OCI-LY7 (cell line): ENCODE measurements at regions not wholly inside any gene's neighbourhood (a gene's known extent, or its start where the extent isn't known, plus 50 kb on each side); places are given as distances from the start of the nearest gene placed in this dataset.
"Not testable (repeated sequence)": the region's sequence is repeated elsewhere in the genome, so short reads cannot be mapped to it uniquely, and the experiment has no call there.

ENCODE experiments used
- BruUV-seq: library from RNA; stranded (reverse); fragments of 400-500 nt; replicated peaks from 2 replicates; lab custom pipeline; 2021; lab: Mats Ljungman, UMichigan
- CTCF ChIA-PET: fragments of 300-600 bp; sonication (Branson Sonifier 250); formaldehyde crosslinking; loops from one replicate; lab custom pipeline; 2022; ENCODE audit warnings: antibody characterized with exemption; ENCODE audit not compliant: unreplicated experiment; lab: Charles Lee
- POLR2A ChIA-PET: fragments of 300-600 bp; sonication (Branson Sonifier 250); formaldehyde crosslinking; loops from one replicate; lab custom pipeline; 2022; ENCODE audit warnings: antibody characterized with exemption; lab: Charles Lee
- DNase-seq: peaks from one replicate; pipeline ENCODE4 v3.0.0-alpha.2; 2015; ENCODE audit warnings: low spot score
- H2AFZ ChIP-seq: fragments of 200-600 bp; sonication (generic), shearing (Covaris generic); 2 replicates; pipeline ENCODE4 v1.6.1; 2014; ENCODE audit warnings: mild to moderate bottlenecking, antibody characterized with exemption, low read length, moderate library complexity
- H3K27ac ChIP-seq: fragments of 200-600 bp; sonication (generic); 2 replicates; pipeline ENCODE4 v1.5.1; 2014; ENCODE audit warnings: mixed run types, low read depth, mild to moderate bottlenecking, moderate library complexity, low read length, inconsistent platforms; ENCODE audit not compliant: poor library complexity, severe bottlenecking
- H3K36me3 ChIP-seq: fragments of 200-600 bp; sonication (generic); 2 replicates; pipeline ENCODE4 v1.6.1; 2014; ENCODE audit warnings: mild to moderate bottlenecking, antibody characterized with exemption, low read length, moderate library complexity, mixed read lengths; ENCODE audit not compliant: insufficient read depth
- H3K4me1 ChIP-seq: fragments of 200-600 bp; sonication (generic); 2 replicates; pipeline ENCODE4 v1.5.1; 2014; ENCODE audit warnings: mild to moderate bottlenecking, low read length; ENCODE audit not compliant: insufficient read depth, poor library complexity, severe bottlenecking
- H3K4me2 ChIP-seq: fragments of 200-600 bp; sonication (generic); 2 replicates; pipeline ENCODE4 v1.6.1; 2014; ENCODE audit warnings: mild to moderate bottlenecking, low read length
- H3K4me3 ChIP-seq: fragments of 200-600 bp; sonication (generic); 2 replicates; pipeline ENCODE4 v1.5.1; 2014; ENCODE audit warnings: mild to moderate bottlenecking, low read depth, low read length; ENCODE audit not compliant: poor library complexity, severe bottlenecking
- H3K79me2 ChIP-seq: fragments of 200-600 bp; sonication (generic); 2 replicates; pipeline ENCODE4 v1.6.1; 2016; ENCODE audit warnings: low read depth, mild to moderate bottlenecking, low read length, moderate library complexity, mixed read lengths; ENCODE audit not compliant: insufficient read depth
- H3K9me2 ChIP-seq: fragments of 200-600 bp; sonication (generic); 2 replicates; pipeline ENCODE4 v1.6.1; 2016; ENCODE audit warnings: mild to moderate bottlenecking, low read length, mixed read lengths; ENCODE audit not compliant: insufficient read depth
- H3K9me3 ChIP-seq: fragments of 200-600 bp; sonication (generic); 2 replicates; pipeline ENCODE4 v1.6.1; 2014; ENCODE audit warnings: mild to moderate bottlenecking, mixed run types, low read length, mixed read lengths
- H4K20me1 ChIP-seq: fragments of 200-600 bp; sonication (generic); 2 replicates; pipeline ENCODE4 v1.6.1; 2014; ENCODE audit warnings: mild to moderate bottlenecking, antibody characterized with exemption, low read length, moderate library complexity, mixed read lengths; ENCODE audit not compliant: insufficient read depth
- EZH2phosphoT487 ChIP-seq: fragments of 200-600 bp; sonication (generic); IDR thresholded peaks from 2 replicates; pipeline ENCODE4 v1.6.1; 2018; ENCODE audit warnings: low read depth, borderline replicate concordance, mild to moderate bottlenecking, mixed run types, antibody characterized with exemption, low read length, moderate library complexity, mixed read lengths
- intact Hi-C: fragments of 100-400 bp; cut with micrococcal nuclease; formaldehyde crosslinking; loops from one replicate; pipeline ENCODE4 v1.10.0; 2022; ENCODE audit not compliant: unreplicated experiment
- TF ChIP-seq, protein P1 (sequence below): fragments of 200-600 bp; sonication (generic); conservative IDR thresholded peaks from 2 replicates; pipeline ENCODE4 v1.5.1; 2014; ENCODE audit warnings: mild to moderate bottlenecking, antibody characterized with exemption, low read length, moderate library complexity, mixed read lengths

DNA sequence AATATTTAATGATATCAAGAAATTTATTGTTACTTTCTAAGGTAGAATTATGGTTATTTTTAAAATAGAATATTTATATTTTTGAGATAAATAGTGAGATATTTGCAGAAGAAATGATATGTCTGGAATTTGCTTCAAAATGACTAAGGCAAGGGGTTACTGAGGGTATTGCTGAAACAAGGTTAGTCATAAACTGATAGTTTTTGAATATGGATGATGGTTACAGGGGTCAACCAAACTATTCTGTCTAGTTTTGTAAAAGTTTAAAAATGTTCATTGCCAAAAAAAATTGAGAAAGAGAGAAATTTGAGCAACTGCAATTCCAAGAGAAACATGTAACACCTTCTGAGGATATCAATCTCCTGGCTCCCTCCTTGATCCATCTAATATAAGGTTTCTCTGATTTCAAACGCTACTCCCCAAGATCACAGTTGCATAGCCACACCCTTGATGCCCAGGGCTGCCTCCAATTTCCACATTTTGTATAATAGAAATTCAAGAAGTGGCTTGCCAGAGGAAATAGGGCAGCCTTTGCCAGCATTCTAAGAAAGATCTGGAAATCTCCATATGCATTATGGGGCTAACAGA is 159.4 kb upstream of the NAMPT start:
- Histone ChIP-seq H3K4me3 (no peak overlapping the region), H3K27ac (no peak overlapping the region), H3K4me2 (no peak overlapping the region), H3K4me1 (no peaks in the 10 kb centered on the region), H3K79me2 (no peaks in the 10 kb centered on the region), H3K9me2 (no peaks in the 10 kb centered on the region), H4K20me1 (no peaks in the 10 kb centered on the region), H2AFZ (no peak overlapping the region), H3K9me3 (no peaks in the 10 kb centered on the region), H3K36me3 (no peaks in the 10 kb centered on the region)
- intact Hi-C loops, result no loop called here
- ChIA-PET CTCF (no interaction called here), POLR2A (no interaction called here)
- DNase-seq, result no peak
- TF ChIP-seq EZH2phosphoT487, result no peak
- TF ChIP-seq, protein P1, sequence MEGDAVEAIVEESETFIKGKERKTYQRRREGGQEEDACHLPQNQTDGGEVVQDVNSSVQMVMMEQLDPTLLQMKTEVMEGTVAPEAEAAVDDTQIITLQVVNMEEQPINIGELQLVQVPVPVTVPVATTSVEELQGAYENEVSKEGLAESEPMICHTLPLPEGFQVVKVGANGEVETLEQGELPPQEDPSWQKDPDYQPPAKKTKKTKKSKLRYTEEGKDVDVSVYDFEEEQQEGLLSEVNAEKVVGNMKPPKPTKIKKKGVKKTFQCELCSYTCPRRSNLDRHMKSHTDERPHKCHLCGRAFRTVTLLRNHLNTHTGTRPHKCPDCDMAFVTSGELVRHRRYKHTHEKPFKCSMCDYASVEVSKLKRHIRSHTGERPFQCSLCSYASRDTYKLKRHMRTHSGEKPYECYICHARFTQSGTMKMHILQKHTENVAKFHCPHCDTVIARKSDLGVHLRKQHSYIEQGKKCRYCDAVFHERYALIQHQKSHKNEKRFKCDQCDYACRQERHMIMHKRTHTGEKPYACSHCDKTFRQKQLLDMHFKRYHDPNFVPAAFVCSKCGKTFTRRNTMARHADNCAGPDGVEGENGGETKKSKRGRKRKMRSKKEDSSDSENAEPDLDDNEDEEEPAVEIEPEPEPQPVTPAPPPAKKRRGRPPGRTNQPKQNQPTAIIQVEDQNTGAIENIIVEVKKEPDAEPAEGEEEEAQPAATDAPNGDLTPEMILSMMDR, result no peak
- no TSS peak for BruUV-seq

DNA sequence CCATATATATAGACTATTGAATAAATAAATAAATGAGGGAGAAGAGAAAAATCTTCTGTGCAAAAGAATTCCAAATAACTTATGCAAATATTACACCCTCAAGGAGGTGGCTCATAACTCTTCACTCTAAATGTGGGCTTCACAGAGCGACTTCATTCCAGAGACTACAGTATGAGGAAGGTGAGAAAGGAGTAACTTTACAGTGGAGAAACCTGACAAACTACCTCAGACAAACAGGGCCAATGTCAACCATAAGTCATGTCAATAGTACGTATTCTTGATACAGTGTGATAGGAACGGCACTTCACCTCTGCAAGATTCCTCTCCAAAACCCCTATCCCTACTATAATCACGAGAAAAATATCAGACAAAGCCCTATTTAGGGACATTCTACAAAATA is 158.4 kb upstream of the NAMPT start:
- CTCF ChIA-PET, result no interaction called here

DNA sequence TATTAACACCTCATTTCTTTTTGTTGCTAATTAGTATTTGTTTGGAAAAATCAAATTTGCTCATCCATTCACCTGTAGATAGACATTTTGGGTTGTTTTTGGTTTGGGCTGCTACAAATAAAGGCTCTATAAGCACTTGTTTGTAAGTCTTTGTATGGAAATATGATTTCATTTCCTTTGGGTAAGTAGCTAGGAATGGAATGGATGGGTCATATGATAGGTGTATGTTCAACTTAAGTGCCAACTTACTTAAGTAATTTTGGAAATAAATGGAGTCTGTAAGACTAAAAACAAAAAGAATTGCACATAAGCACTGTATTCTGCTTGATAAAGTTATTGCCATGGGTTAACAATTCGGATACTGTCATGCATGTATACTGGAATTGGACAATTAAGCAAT is 157.7 kb upstream of the NAMPT start:
- no TSS peak for BruUV-seq
- Histone ChIP-seq H3K9me3 (no peaks in the 10 kb centered on the region), H3K79me2 (no peaks in the 10 kb centered on the region), H3K9me2 (no peaks in the 10 kb centered on the region), H2AFZ (no peak overlapping the region), H3K36me3 (no peaks in the 10 kb centered on the region), H3K4me1 (no peaks in the 10 kb centered on the region), H4K20me1 (no peaks in the 10 kb centered on the region), H3K4me2 (no peak overlapping the region), H3K4me3 (no peak overlapping the region), H3K27ac (no peak overlapping the region)
- no peak for DNase-seq
- intact Hi-C loops, result no loop called here
- CTCF ChIA-PET, result no interaction called here
- TF ChIP-seq, protein P1, result no peak
- TF ChIP-seq EZH2phosphoT487, result no peak
- POLR2A ChIA-PET, result no interaction called here

More for the DNA sequence above, 158.4 kb upstream of the NAMPT start:
- no peaks in the 10 kb centered on the region for H3K9me3 ChIP-seq
- H2AFZ ChIP-seq, result no peak overlapping the region
- H3K36me3 ChIP-seq, result no peaks in the 10 kb centered on the region
- POLR2A ChIA-PET, result no interaction called here
- no peak overlapping the region for H3K27ac ChIP-seq
- no peaks in the 10 kb centered on the region for H3K79me2 ChIP-seq
- H3K9me2 ChIP-seq, result no peaks in the 10 kb centered on the region
- H3K4me3 ChIP-seq, result no peak overlapping the region
- no TSS peak for BruUV-seq
- intact Hi-C loops, result no loop called here
- H4K20me1 ChIP-seq, result no peaks in the 10 kb centered on the region
- no peak for DNase-seq
- no peak overlapping the region for H3K4me2 ChIP-seq
- H3K4me1 ChIP-seq, result no peaks in the 10 kb centered on the region
- no peak for TF ChIP-seq EZH2phosphoT487
- TF ChIP-seq, protein P1, result no peak

DNA sequence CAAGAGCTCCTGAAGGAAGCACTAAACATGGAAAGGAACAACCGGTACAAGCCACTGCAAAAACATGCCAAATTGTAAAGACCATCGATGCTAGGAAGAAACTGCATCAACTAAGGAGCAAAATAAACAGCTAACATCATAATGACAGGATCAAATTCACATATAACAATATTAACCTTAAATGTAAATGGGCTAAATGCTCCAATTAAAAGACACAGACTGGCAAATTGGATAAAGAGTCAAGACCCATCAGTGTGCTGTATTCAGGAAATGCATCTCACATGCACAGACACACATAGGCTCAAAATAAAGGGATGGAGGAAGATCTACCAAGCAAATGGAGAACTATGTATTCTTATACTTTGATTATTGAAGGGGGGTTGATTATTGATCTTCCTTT is 156.6 kb upstream of the NAMPT start:
- H4K20me1 ChIP-seq, DNase-seq, H3K4me2 ChIP-seq, CTCF ChIA-PET, H2AFZ ChIP-seq, POLR2A ChIA-PET, H3K79me2 ChIP-seq, BruUV-seq, H3K4me3 ChIP-seq, H3K4me1 ChIP-seq, H3K27ac ChIP-seq, intact Hi-C loops, H3K9me3 ChIP-seq, H3K9me2 ChIP-seq, H3K36me3 ChIP-seq: not testable (repeated sequence)
